Esophagus squamous epithelium (tissue), 5 donors: ENCODE measurements at regions not wholly inside any gene's neighbourhood (a gene's known extent, or its start where the extent isn't known, plus 50 kb on each side); places are given as distances from the start of the nearest gene placed in this dataset.

Source experiments
- DNase-seq: peaks from one replicate; lab custom pipeline; 2025; lab: John Stamatoyannopoulos, UW
- H3K27ac ChIP-seq, 4 donors: fragments of 200-600 bp; sonication (generic); one replicate each; pipeline ENCODE4 v1.5.1; 2016 to 2019; ENCODE audit warnings: mild to moderate bottlenecking in 1 of 4
- H3K27me3 ChIP-seq, 4 donors: fragments of 200-600 bp; sonication (generic); 1 replicate in 3 of 4; 2 replicates in 1 of 4; pipeline versions ENCODE4 v1.5.1 to v1.6.0; 2017 to 2021; ENCODE audit warnings: antibody characterized with exemption in 1 of 4
- H3K36me3 ChIP-seq, 3 donors: fragments of 200-600 bp; sonication (generic); one replicate each; pipeline ENCODE4 v1.5.1; 2016 to 2019
- H3K4me1 ChIP-seq, 3 donors: fragments of 200-600 bp; sonication (generic); one replicate each; pipeline ENCODE4 v1.5.1; 2017 to 2019
- H3K4me3 ChIP-seq, 4 donors: fragments of 200-600 bp; sonication (generic); 1 replicate in 3 of 4; 2 replicates in 1 of 4; pipeline ENCODE4 v1.5.1; 2016 to 2019; ENCODE audit warnings: mild to moderate bottlenecking in 2 of 4, moderate library complexity in 1 of 4
- H3K9me3 ChIP-seq, 3 donors: fragments of 200-600 bp; sonication (generic); one replicate each; pipeline ENCODE4 v1.5.1; 2016 to 2019
- POLR2A ChIP-seq, 4 donors: fragments of 450-650 bp; IDR thresholded peaks; one replicate each; pipeline ENCODE4 v1.6.1; 2017; ENCODE audit warnings: antibody characterized with exemption in 4 of 4, mild to moderate bottlenecking in 4 of 4, moderate library complexity in 3 of 4
- WGBS, 2 donors: methylation state at CpG; one replicate each; pipeline ENCODE4 v1.1.5; 2018; 5-methylcytosine and 5-hydroxymethylcytosine counted together
- intact Hi-C: fragments of 100-400 bp; cut with DNase I; formaldehyde crosslinking; loops from one replicate; pipeline ENCODE4 v1.15.0; 2022
- TF ChIP-seq, protein P1 (sequence below), 6 experiments: fragments of 450-650 bp in 4 of 6; fragments of 200-600 bp in 2 of 6; sonication (generic) in 2 of 6; IDR thresholded peaks; one replicate each; pipeline ENCODE4 v1.5.1; 2016 to 2019; ENCODE audit warnings: antibody characterized with exemption in 6 of 6, mild to moderate bottlenecking in 4 of 6, moderate library complexity in 4 of 6
- donor health status: DM: yes; HTN: yes; CAD: no.

DNA sequence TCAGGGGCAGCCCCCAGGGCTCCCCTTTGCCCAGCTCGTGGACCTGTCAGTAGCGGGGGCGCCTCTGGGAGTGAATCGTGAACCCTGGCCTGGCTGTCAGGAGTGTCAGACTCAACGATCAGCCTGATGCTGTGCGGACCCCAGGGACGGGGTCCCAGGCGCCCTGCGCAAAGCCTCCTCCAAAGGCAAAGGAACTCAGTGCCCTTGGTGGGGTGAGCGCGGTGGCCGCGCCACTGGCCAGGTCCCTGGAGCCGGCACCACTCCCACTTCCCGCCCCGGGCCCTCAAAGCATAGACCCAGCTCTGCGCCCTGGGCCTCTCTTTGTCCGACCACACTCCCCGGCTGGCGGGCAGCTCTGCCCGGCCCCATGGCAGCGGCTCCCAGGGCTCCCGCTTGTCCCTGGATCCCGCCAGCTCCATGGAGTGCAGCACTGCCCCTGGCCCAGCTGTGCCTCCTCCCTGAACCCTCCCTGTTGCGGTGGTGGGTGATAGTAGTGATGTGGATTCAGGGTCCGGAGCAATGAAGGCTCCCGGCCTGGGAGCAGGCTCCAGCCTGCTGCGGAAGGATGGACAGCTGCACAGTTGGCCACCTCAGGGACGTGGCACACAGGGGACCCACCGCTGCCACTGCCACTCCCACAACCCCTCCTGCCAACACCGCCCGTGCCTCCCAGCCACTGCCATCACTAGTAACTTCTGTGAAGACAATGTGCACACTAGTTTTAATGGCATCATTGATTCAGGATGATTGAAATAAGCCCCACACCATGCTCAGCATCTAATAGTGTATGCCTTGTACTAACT lies 263.8 kb downstream of the ZBBX start:
- Histone ChIP-seq H3K36me3 (no peaks in the 10 kb centered on the region), H3K9me3 (peaks cover 0 to 11% (median 0%) of the 10 kb centered on the region in 3 donors), H3K27me3 (no peaks in the 10 kb centered on the region), H3K4me3 (no peak overlapping the region), H3K27ac (no peak overlapping the region), H3K4me1 (no peaks in the 10 kb centered on the region)
- no peak for DNase-seq
- WGBS, 2 donors, result 84 to 100% methylated on average over 3 to 5 of the region's 32 CpGs
- TF ChIP-seq, protein P1, sequence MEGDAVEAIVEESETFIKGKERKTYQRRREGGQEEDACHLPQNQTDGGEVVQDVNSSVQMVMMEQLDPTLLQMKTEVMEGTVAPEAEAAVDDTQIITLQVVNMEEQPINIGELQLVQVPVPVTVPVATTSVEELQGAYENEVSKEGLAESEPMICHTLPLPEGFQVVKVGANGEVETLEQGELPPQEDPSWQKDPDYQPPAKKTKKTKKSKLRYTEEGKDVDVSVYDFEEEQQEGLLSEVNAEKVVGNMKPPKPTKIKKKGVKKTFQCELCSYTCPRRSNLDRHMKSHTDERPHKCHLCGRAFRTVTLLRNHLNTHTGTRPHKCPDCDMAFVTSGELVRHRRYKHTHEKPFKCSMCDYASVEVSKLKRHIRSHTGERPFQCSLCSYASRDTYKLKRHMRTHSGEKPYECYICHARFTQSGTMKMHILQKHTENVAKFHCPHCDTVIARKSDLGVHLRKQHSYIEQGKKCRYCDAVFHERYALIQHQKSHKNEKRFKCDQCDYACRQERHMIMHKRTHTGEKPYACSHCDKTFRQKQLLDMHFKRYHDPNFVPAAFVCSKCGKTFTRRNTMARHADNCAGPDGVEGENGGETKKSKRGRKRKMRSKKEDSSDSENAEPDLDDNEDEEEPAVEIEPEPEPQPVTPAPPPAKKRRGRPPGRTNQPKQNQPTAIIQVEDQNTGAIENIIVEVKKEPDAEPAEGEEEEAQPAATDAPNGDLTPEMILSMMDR (IDR thresholded peaks at IDR 0.05), result no peak
- no peak for TF ChIP-seq POLR2A (IDR thresholded peaks at IDR 0.05)
- intact Hi-C loops, result no loop called here

DNA sequence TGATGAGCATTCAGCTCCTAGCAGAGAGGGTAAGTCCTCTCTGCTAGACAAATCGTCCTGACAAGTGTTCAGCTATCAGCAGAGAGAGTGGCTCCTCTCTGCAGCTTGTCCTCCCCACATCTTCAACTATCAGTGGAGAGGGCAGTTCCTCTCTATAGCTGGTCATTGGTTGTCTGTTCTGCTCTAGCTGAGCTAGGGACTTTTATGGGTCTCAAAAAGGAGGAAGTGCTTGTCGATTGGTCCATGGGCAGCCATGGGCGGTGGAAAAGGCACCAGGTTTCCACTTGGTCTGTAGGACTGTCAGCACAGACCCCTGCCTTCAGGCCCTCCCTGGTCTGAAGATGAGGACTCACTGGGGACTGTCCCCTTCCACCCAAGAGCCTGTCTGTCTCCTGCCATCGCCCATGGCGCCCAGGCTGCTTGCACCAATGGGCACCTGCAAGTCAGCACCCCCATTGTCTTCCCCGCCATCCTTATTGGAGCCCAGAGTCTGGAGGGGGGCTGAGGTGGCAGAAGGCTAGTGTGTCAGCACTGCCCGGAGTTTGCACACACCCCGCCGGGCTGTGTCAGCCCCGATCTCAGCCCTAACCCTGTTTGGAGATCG lies 264.7 kb downstream of the ZBBX start:
- no peak overlapping the region for H3K27ac ChIP-seq
- TF ChIP-seq, protein P1 (IDR thresholded peaks at IDR 0.05), result no peak
- no peak for DNase-seq
- intact Hi-C loops, result no loop called here
- WGBS, 2 donors, result 80 to 82% methylated on average over 1 to 3 of the region's 11 CpGs
- no peaks in the 10 kb centered on the region for H3K36me3 ChIP-seq
- H3K4me3 ChIP-seq, result no peak overlapping the region
- no peaks in the 10 kb centered on the region for H3K4me1 ChIP-seq
- no peaks in the 10 kb centered on the region for H3K27me3 ChIP-seq
- peaks cover 0 to 11% (median 0%) of the 10 kb centered on the region in 3 donors for H3K9me3 ChIP-seq

DNA sequence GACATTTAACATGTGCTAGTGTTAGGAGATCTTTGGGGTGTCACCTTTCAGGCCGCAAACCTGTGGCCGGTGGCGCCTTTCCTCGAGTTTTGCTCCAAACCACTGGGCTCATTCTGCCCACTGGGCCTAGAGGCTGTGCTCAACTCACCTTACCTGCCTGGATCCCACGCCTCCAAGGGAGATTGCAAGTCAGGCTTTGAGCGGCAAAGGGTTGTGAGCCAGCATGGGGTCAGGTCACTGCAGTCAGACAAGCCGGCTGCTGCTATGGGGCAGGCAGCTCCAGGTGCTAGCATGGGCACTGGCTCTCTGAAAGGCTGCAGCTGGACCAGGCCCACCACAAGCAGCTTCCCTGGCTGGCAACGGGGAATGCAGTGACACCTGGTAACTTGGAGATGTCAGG lies 265.5 kb downstream of the ZBBX start:
- no peak overlapping the region for H3K4me3 ChIP-seq
- no peak for TF ChIP-seq POLR2A (IDR thresholded peaks at IDR 0.05)
- TF ChIP-seq, protein P1 (IDR thresholded peaks at IDR 0.05), result no peak
- intact Hi-C loops, result no loop called here
- no peaks in the 10 kb centered on the region for H3K27me3 ChIP-seq
- peaks cover 0 to 11% (median 0%) of the 10 kb centered on the region in 3 donors for H3K9me3 ChIP-seq
- H3K4me1 ChIP-seq, result no peaks in the 10 kb centered on the region
- WGBS, 2 donors, result 87 to 95% methylated on average over 4 to 5 of the region's 8 CpGs
- no peak for DNase-seq
- H3K27ac ChIP-seq, result no peak overlapping the region
- H3K36me3 ChIP-seq, result no peaks in the 10 kb centered on the region

DNA sequence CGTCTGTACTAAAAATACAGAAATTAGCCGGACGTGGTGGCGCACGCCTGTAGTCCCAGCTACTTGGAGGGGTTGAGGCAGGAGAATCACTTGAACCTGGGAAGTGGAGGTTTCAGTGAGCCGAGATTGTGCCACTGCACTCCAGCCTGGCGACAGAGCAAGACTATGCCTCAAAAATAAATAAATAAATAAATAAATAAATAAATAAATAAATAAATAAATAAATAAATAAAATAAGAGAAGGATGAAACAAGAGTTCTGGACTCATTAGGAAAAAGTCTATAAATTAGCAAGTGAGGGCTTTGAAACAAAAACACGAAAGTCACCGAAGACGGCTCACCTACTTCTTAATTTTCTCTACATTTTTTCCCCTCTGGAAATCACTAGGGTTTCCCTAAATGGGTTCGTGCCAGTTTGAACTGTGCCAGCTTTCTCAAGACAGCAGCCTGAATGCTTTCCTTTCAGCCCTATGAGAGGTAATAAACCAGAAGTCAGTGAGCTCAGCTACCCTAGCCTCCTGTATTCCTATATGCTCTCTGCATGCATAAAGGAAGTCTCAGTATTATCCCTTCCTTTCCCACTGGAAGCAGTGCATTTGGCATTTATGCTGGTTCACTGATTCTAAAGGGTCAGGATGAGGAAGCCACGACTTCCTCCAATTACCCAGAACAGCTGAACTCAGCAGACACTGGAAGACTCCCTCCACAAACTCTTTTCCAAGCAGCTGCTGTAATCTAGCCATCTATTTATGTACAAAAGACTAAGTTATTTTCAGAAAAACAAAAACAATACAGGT lies 266.9 kb downstream of the ZBBX start:
- Histone ChIP-seq H3K27ac (no peak overlapping the region), H3K9me3 (peaks cover 0 to 11% (median 0%) of the 10 kb centered on the region in 3 donors), H3K4me1 (no peaks in the 10 kb centered on the region), H3K4me3 (no peak overlapping the region), H3K27me3 (no peaks in the 10 kb centered on the region), H3K36me3 (no peaks in the 10 kb centered on the region)
- 80 to 82% methylated on average over 12 of the region's 12 CpGs for WGBS, 2 donors
- no peak for TF ChIP-seq POLR2A (IDR thresholded peaks at IDR 0.05)
- TF ChIP-seq, protein P1 (IDR thresholded peaks at IDR 0.05), result no peak
- DNase-seq, result no peak
- intact Hi-C loops, result no loop called here
